NCI-H1105 treated with DMSO at 0.1 percent for 48 hours (cell line): ENCODE measurements at regions not wholly inside any gene's neighbourhood (a gene's known extent, or its start where the extent isn't known, plus 50 kb on each side); places are given as distances from the start of the nearest gene placed in this dataset.
"Not testable (repeated sequence)": the region's sequence is repeated elsewhere in the genome, so short reads cannot be mapped to it uniquely, and the experiment has no call there.

Source experiments
- DNase-seq: peaks from one replicate; lab custom pipeline; 2025; lab: John Stamatoyannopoulos, UW

- DNase-seq, result no peak
Observed at GRCh38 chr20:40849456-40849855, 160.4 kb upstream of the MAFB start.

DNA sequence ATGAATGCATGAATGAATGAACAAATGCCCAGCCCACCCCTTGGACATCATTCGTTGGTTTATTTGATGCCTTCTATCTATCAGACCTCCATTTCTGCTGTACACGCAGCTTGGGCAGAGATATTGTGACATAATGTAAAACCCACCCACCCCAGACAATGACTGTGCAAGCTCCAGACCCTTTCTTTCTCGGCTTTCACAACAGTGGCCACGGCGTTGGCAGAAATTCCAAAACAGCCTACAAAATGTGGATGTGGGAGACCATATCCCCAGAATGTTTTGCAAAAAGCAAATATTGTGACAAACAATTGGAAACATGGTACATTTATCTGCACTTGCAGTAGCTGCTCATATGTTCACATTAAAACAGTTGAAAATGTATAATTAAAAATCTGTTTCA, 162.0 kb upstream of the MAFB start:
- DNase-seq, result no peak

GRCh38 chr20:40855269-40855668, 166.2 kb upstream of the MAFB start:
- no peak for DNase-seq

GRCh38 chr20:40856653-40857052, 167.6 kb upstream of the MAFB start:
- no peak for DNase-seq

DNA sequence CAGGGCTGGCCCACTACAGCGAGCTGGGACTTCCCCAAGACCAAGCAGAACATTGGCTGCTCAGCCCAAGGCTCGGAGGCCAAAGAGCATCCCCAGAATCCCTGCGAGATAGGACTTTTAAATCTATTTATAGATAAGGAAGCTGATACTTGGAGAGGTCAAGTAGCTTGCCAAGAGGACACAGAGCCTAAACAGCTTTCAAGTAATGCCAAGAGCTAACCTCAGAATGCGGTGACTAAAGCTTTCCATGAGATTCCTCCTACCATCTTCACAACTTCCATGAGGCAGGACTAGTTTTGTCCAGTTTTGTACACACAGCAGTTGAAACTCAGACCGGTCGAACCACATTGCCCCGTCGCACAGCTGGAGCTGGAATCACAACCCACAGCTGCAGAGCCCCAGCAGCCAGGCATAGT, 168.1 kb upstream of the TOP1 start:
- DNase-seq, result no peak

- DNase-seq, result no peak
Observed at GRCh38 chr20:40861427-40862008, 167.1 kb upstream of the TOP1 start.

DNA sequence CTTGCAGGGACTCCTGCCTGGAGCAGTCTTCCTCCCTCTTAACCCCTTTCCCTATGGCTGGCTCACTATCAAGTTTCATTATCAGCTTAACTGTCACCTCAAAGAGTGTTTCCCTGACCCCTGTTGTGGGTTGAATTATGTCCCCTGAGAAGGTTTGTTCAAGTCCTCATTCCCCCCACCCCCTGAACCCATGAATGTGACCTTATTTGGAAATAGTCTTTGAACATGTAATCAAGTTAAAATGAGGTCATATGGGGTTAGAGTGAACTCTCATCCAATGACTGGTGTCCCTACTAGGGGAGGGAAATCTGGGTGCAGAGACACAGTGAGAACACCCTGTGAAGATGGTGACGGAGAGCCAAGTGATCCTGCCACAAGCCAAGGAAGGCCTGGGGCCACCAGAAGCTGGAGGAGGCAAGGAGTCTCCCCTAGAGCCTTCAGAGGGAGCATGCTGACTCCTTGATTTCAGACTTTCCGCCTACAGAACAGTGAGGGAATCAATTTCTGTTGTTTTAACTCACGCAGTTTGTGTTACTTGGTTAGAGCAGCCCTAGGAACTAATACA, 165.2 kb upstream of the TOP1 start:
- DNase-seq, result no peak

GRCh38 chr20:40864470-40864869, 164.2 kb upstream of the TOP1 start:
- no peak for DNase-seq

DNA sequence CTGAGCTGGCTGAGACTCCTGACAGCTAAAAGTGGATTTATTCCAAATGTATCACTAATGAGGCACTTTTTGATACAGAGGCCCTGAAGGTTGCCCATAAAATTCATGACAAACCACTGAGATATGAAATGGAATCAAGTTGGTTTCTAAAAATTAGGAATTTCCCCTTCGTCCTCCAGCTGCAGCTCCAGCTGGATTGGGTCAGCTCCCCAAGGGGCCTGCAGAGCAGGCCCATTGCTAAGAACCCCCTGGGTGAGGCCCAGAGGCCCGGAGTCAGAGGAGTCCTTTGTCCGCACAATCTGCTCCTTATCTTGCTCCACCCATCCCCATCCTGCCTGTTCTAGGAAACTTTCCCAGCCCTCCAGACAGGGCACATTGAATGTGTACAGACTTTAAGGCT, 163.5 kb upstream of the TOP1 start:
- no peak for DNase-seq

- DNase-seq, result no peak
Observed at GRCh38 chr20:40866056-40866455, 162.6 kb upstream of the TOP1 start.

GRCh38 chr20:40868551-40869217, 159.9 kb upstream of the TOP1 start:
- no peak for DNase-seq

GRCh38 chr20:40869218-40870147, 159.1 kb upstream of the TOP1 start:
- no peak for DNase-seq

DNA sequence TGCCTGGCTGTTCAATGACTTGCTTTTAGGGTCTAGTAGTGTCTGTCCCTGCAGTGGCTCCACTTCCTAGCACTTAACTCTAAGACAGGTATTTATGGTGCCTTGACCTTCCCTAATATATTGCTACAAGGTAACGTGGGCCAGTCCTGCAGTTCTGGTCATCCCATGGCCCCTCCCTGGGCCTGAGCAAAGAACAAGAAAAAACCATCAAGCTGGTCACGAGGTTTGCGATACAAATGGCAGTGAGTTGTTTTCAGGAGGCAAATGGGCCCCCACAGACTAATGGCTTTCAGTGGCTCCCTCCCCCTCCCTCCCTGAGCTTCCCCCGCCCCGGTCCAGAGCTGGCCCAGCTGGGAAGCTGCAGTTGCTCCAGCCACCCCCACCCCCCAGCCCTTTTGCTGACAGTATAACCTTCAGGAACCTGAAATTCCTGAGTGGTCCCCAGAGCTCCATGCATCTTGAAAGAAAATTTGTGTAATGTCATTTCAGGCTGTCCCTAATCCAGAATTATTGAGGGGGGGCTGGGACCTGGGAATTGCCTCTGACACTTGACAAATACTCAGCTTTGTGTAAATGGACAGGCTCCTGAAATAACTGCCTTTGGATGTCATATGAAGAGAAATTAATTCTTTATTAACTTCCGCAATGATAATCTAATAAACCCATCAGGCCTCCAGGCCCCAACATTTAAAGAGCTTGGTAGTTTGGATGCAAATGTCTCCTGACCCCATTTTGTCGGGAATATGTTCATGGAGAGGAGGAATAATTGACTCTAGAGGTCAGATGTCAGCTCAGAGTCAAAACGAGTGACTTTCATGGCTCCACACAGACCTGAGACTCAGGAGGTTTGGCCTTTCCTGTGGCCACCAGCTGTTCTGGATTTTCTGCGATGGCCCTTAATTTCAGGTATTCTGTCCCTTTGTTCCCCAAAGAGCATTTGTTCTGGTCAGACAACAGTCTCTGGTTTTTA, 153.2 kb upstream of the TOP1 start:
- DNase-seq, result no peak

DNA sequence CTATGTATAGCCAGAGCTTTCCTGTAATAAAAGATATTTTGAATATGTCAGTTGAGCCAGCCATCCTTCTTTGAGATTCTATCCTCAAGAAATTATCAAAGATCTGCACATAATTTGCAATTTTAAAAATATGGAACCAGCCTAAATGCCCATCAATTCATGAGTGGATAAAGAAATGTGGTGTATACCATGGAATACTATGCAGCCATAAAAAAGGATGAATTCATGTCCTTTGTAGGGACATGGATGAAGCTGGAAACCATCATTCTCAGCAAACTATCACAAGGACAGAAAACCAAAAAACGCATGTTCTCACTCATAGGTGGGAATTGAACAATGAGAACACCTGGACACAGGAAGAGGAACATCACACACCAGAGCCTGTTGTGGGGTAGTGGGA, 150.5 kb upstream of the TOP1 start:
- DNase-seq, result not testable (repeated sequence)

GRCh38 chr20:40880063-40880728, 148.4 kb upstream of the TOP1 start:
- DNase-seq, result no peak

DNA sequence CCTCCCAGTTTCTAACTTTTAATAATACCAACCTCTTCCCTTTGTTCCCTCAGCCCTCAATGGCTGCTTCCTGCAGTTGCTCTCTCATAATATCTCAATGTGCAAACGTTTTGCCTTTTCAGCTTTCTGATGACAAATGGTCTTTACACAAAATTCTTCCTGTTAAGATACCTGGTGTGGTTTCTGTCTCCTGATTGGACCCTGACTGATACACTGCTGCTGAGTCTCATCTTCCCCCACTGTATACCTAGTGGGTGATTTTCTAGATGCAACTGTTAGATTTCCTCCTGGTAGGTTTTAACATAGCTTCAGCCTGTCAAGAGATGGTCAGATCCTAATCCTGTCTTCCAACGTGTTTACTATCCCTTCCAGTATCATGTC, 147.9 kb upstream of the TOP1 start:
- no peak for DNase-seq

DNA sequence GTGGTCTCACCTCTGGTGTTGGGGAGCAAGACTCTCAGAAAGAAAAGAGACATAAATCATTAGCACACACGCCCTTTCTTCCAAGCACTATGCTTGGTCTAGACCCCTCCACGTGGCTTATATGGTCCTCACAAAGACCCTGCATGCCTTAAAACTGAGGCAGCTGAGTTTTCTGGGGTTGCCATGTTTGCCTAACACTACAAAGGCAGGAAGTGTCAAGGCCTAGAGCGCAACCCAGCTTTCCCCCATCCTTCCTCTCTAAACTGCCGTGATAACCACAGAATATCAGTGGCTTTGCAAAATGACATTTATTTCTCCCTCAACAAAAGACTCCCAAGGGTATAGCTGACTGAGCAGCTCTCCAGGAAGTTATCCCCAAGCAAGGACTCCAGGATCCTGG, 146.5 kb upstream of the TOP1 start:
- DNase-seq, result no peak

GRCh38 chr20:40883097-40883496, 145.5 kb upstream of the TOP1 start:
- no peak for DNase-seq

- DNase-seq, result no peak
Observed at GRCh38 chr20:40887105-40887504, 141.5 kb upstream of the TOP1 start.

GRCh38 chr20:40889266-40889665, 139.4 kb upstream of the TOP1 start:
- DNase-seq, result not testable (repeated sequence)

GRCh38 chr20:40890181-40890580, 138.4 kb upstream of the TOP1 start:
- no peak for DNase-seq
